Fibroblast of lung (primary cell): ENCODE measurements at regions not wholly inside any gene's neighbourhood (a gene's known extent, or its start where the extent isn't known, plus 50 kb on each side); places are given as distances from the start of the nearest gene placed in this dataset.

ENCODE experiments used
- DNase-seq, 2 donors: peaks; one replicate each; pipeline versions ENCODE4 v3.0.0 to v3.0.0-alpha.2; 2010; ENCODE audit warnings: low read depth in 2 of 2
- H2AFZ ChIP-seq: 2 replicates; pipeline ENCODE4 v1.5.1; 2012; ENCODE audit warnings: low read length, control low read depth, inconsistent platforms
- H3K27ac ChIP-seq: 2 replicates; pipeline ENCODE4 v1.5.1; 2011; ENCODE audit warnings: low read length, control low read depth; ENCODE audit not compliant: insufficient read depth
- H3K27me3 ChIP-seq: 2 replicates; pipeline ENCODE4 v1.5.1; 2011; ENCODE audit warnings: mild to moderate bottlenecking, low read length; ENCODE audit not compliant: control insufficient read depth, insufficient read depth
- H3K36me3 ChIP-seq: 2 replicates; pipeline ENCODE4 v1.5.1; 2011; ENCODE audit warnings: low read length; ENCODE audit not compliant: control insufficient read depth, insufficient read depth
- H3K4me1 ChIP-seq: 2 replicates; pipeline ENCODE4 v1.5.1; 2011; ENCODE audit warnings: low read length; ENCODE audit not compliant: control insufficient read depth, insufficient read depth; ENCODE audit errors: extremely low read depth
- H3K4me2 ChIP-seq: 2 replicates; pipeline ENCODE4 v1.5.1; 2011; ENCODE audit warnings: low read length, control low read depth; ENCODE audit not compliant: insufficient read depth; ENCODE audit errors: extremely low read depth
- H3K4me3 ChIP-seq, 4 experiments: fragments of 200-600 bp in 1 of 4; sonication (generic) in 1 of 4; replicated peaks in 1 of 4; 2 replicates each; pipeline ENCODE4 v1.5.1; 2011 to 2016; ENCODE audit warnings: low read length in 4 of 4, low read depth in 3 of 4, mild to moderate bottlenecking in 3 of 4, control low read depth in 2 of 4, inconsistent platforms in 1 of 4, mixed read lengths in 1 of 4; ENCODE audit not compliant: insufficient read depth in 1 of 4; ENCODE audit errors: control extremely low read depth in 1 of 4
- H3K79me2 ChIP-seq: 2 replicates; pipeline ENCODE4 v1.5.1; 2012; ENCODE audit warnings: mild to moderate bottlenecking, low read length, inconsistent platforms; ENCODE audit not compliant: control insufficient read depth, insufficient read depth
- H3K9ac ChIP-seq: 2 replicates; pipeline ENCODE4 v1.5.1; 2011; ENCODE audit warnings: mild to moderate bottlenecking, low read length, control low read depth; ENCODE audit not compliant: insufficient read depth
- H3K9me3 ChIP-seq: 2 replicates; pipeline ENCODE4 v1.5.1; 2012; ENCODE audit warnings: low read depth, low read length; ENCODE audit not compliant: control insufficient read depth, insufficient read depth
- H4K20me1 ChIP-seq: 2 replicates; pipeline ENCODE4 v1.5.1; 2011; ENCODE audit warnings: low read length; ENCODE audit not compliant: control insufficient read depth, insufficient read depth; ENCODE audit errors: extremely low read depth
- CTCF ChIP-seq, 2 donors: IDR thresholded peaks in 1 of 2; conservative IDR thresholded peaks in 1 of 2; 1 replicate in 1 of 2; 2 replicates in 1 of 2; pipeline ENCODE4 v1.5.1; 2011 to 2012; ENCODE audit warnings: low read length in 2 of 2, control low read depth in 1 of 2, inconsistent platforms in 1 of 2, low read depth in 1 of 2, mild to moderate bottlenecking in 1 of 2
- EZH2 ChIP-seq: IDR thresholded peaks from 2 replicates; pipeline ENCODE4 v1.5.1; 2012; ENCODE audit warnings: low read length, control low read depth, mild to moderate bottlenecking; ENCODE audit errors: missing control alignments

GRCh38 chr21:43300496-43301408, 126.2 kb downstream of the SIK1 start:
- Histone ChIP-seq H3K79me2 (no peaks in the 10 kb centered on the region), H3K9me3 (no peaks in the 10 kb centered on the region), H3K27ac (no peak overlapping the region), H3K27me3 (no peaks in the 10 kb centered on the region), H3K4me1 (no peaks in the 10 kb centered on the region), H3K4me3 (no peak overlapping the region), H3K36me3 (no peaks in the 10 kb centered on the region), H3K9ac (no peak overlapping the region), H3K4me2 (no peak overlapping the region), H2AFZ (no peak overlapping the region), H4K20me1 (no peaks in the 10 kb centered on the region)
- TF ChIP-seq CTCF (conservative IDR thresholded peaks at IDR 0.05 in 1 of 2, IDR thresholded peaks at IDR 0.05 in 1 of 2; ENCODE audit: low read depth in 1 of 2, low read length in 2 of 2) = no peak
- no peak for TF ChIP-seq EZH2
- no peak for DNase-seq

- no peaks in the 10 kb centered on the region for H3K79me2 ChIP-seq
- no peak overlapping the region for H3K4me2 ChIP-seq
- TF ChIP-seq EZH2 (no peak), CTCF (conservative IDR thresholded peaks at IDR 0.05 in 1 of 2, IDR thresholded peaks at IDR 0.05 in 1 of 2; ENCODE audit: low read depth in 1 of 2, low read length in 2 of 2) (no peak)
- no peak for DNase-seq
- H3K4me1 ChIP-seq = no peaks in the 10 kb centered on the region
- H3K9ac ChIP-seq = no peak overlapping the region
- H3K9me3 ChIP-seq = no peaks in the 10 kb centered on the region
- H3K4me3 ChIP-seq = no peak overlapping the region
- no peaks in the 10 kb centered on the region for H4K20me1 ChIP-seq
- H3K27me3 ChIP-seq = no peaks in the 10 kb centered on the region
- H2AFZ ChIP-seq = no peak overlapping the region
- H3K27ac ChIP-seq = no peak overlapping the region
- H3K36me3 ChIP-seq = no peaks in the 10 kb centered on the region
Measured at GRCh38 chr21:43299441-43300277, 127.3 kb downstream of the SIK1 start.
